Neuronal stem cell (in vitro differentiated cells): ENCODE measurements at regions not wholly inside any gene's neighbourhood (a gene's known extent, or its start where the extent isn't known, plus 50 kb on each side); places are given as distances from the start of the nearest gene placed in this dataset.

Source experiments
- DNase-seq: peaks from one replicate; pipeline ENCODE4 v3.0.0-alpha.2; 2013; ENCODE audit warnings: low spot score
- H2AFZ ChIP-seq: one replicate; pipeline ENCODE4 v1.6.1; 2013; ENCODE audit warnings: mild to moderate bottlenecking, low read length, inconsistent platforms
- H2AK5ac ChIP-seq: 2 replicates; pipeline ENCODE4 v1.6.1; 2013; ENCODE audit warnings: low read depth, mild to moderate bottlenecking, inconsistent platforms, low read length, moderate library complexity, mixed read lengths
- H2BK120ac ChIP-seq: 2 replicates; pipeline ENCODE4 v1.6.1; 2013; ENCODE audit warnings: low read depth, mild to moderate bottlenecking, inconsistent platforms, low read length, moderate library complexity, mixed read lengths
- H2BK12ac ChIP-seq: one replicate; pipeline ENCODE4 v1.6.1; 2013; ENCODE audit warnings: low read length, inconsistent platforms
- H2BK15ac ChIP-seq: 2 replicates; pipeline ENCODE4 v1.6.1; 2013; ENCODE audit warnings: mild to moderate bottlenecking, low read length, inconsistent platforms, mixed read lengths
- H2BK5ac ChIP-seq: one replicate; pipeline ENCODE4 v1.6.1; 2013; ENCODE audit warnings: inconsistent platforms, mild to moderate bottlenecking, low read length, moderate library complexity
- H3K14ac ChIP-seq: one replicate; pipeline ENCODE4 v1.6.1; 2013; ENCODE audit warnings: low read length, inconsistent platforms
- H3K18ac ChIP-seq: 2 replicates; pipeline ENCODE4 v1.6.1; 2013; ENCODE audit warnings: low read length, inconsistent platforms
- H3K23ac ChIP-seq: 2 replicates; pipeline ENCODE4 v1.6.1; 2013; ENCODE audit warnings: low read depth, mild to moderate bottlenecking, mixed read lengths, low read length, inconsistent platforms; ENCODE audit not compliant: poor library complexity
- H3K27ac ChIP-seq: replicated peaks from 3 replicates; pipeline ENCODE4 v1.5.1; 2013; ENCODE audit warnings: low read length, inconsistent platforms
- H3K27me3 ChIP-seq, 3 experiments: 2 replicates each; pipeline ENCODE4 v1.6.1; 2013; ENCODE audit warnings: low read length in 3 of 3, mild to moderate bottlenecking in 2 of 3, inconsistent platforms in 1 of 3, low read depth in 1 of 3, mixed read lengths in 1 of 3, moderate library complexity in 1 of 3; ENCODE audit not compliant: control insufficient read depth in 3 of 3, insufficient read depth in 3 of 3
- H3K36me3 ChIP-seq, 2 donors: replicated peaks in 1 of 2; 2 replicates each; pipeline ENCODE4 v1.6.1; 2013; ENCODE audit warnings: low read length in 2 of 2; ENCODE audit not compliant: control insufficient read depth in 2 of 2, insufficient read depth in 2 of 2
- H3K4ac ChIP-seq: 2 replicates; pipeline ENCODE4 v1.6.1; 2013; ENCODE audit warnings: inconsistent platforms, mild to moderate bottlenecking, low read length, moderate library complexity
- H3K4me1 ChIP-seq, 2 donors: 1 replicate in 1 of 2; 2 replicates in 1 of 2; pipeline ENCODE4 v1.6.1; 2013; ENCODE audit warnings: low read length in 2 of 2, low read depth in 1 of 2; ENCODE audit not compliant: control insufficient read depth in 2 of 2, insufficient read depth in 1 of 2
- H3K4me2 ChIP-seq: one replicate; pipeline ENCODE4 v1.6.1; 2013; ENCODE audit warnings: mild to moderate bottlenecking, low read length, inconsistent platforms; ENCODE audit not compliant: insufficient read depth, poor library complexity, severe bottlenecking
- H3K4me3 ChIP-seq, 2 donors: 2 replicates each; pipeline ENCODE4 v1.5.1; 2013; ENCODE audit warnings: low read length in 2 of 2, mild to moderate bottlenecking in 2 of 2, inconsistent platforms in 1 of 2, moderate library complexity in 1 of 2
- H3K79me1 ChIP-seq: one replicate; pipeline ENCODE4 v1.6.1; 2013; ENCODE audit warnings: low read depth, mild to moderate bottlenecking, inconsistent platforms, low read length, moderate library complexity
- H3K9ac ChIP-seq: one replicate; pipeline ENCODE4 v1.6.1; 2013; ENCODE audit warnings: mild to moderate bottlenecking, low read depth, low read length, inconsistent platforms; ENCODE audit not compliant: poor library complexity
- H3K9me3 ChIP-seq, 2 donors: replicated peaks in 1 of 2; 2 replicates each; pipeline versions ENCODE3 to v1.6.1; 2013; ENCODE audit warnings: low read length in 2 of 2, mild to moderate bottlenecking in 2 of 2, inconsistent platforms in 1 of 2, low read depth in 1 of 2, mixed read lengths in 1 of 2, moderate library complexity in 1 of 2; ENCODE audit not compliant: control insufficient read depth in 2 of 2, insufficient read depth in 1 of 2
- H4K8ac ChIP-seq: one replicate; pipeline ENCODE4 v1.6.1; 2013; ENCODE audit warnings: low read depth, mild to moderate bottlenecking, inconsistent platforms, low read length, moderate library complexity
- H4K91ac ChIP-seq: one replicate; pipeline ENCODE4 v1.6.1; 2013; ENCODE audit warnings: low read length, low read depth, mild to moderate bottlenecking, inconsistent platforms; ENCODE audit not compliant: poor library complexity
- WGBS, 2 donors: extraction: QIAGEN DNeasy Blood & Tissue Kit; methylation state at CpG; one replicate each; pipeline ENCODE4 v1.1.7; 2013; ENCODE audit warnings: missing lambda C conversion rate in 2 of 2, mixed read lengths in 1 of 2; ENCODE audit not compliant: insufficient read length in 2 of 2, insufficient replicate concordance in 1 of 2; ENCODE audit errors: extremely low coverage in 2 of 2; 5-methylcytosine and 5-hydroxymethylcytosine counted together

DNA sequence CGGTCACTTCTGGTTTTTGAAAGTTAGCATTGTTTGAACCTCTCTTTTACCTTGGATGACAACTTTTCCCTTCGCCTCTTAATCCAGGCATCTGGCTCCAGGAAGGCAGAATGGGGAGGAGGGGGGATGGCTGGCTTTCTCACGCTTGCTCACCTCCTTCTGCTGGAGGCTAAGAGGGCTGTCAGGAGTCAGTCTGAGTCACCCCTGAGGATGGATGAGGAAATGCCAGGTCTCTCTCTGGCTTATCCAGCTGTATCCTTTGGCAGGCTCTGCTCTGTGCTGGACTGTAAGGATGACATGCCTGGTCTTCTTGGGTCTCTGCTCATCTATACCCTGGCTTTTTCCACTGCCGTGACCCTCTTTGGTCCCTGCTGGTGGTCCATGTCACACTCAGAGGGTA, 142.9 kb upstream of the GYPC start:
- no peak overlapping the region for H4K8ac ChIP-seq
- no peaks in the 10 kb centered on the region for H3K36me3 ChIP-seq
- no peak overlapping the region for H3K4me3 ChIP-seq
- no peak overlapping the region for H2BK120ac ChIP-seq
- H2BK15ac ChIP-seq, result no peak overlapping the region
- no peaks in the 10 kb centered on the region for H3K27me3 ChIP-seq
- H3K4ac ChIP-seq, result no peak overlapping the region
- no peak overlapping the region for H2AK5ac ChIP-seq
- H2BK12ac ChIP-seq, result no peak overlapping the region
- H3K27ac ChIP-seq, result no peak overlapping the region
- H3K4me2 ChIP-seq, result no peak overlapping the region
- peaks cover 0 to 4% of the 10 kb centered on the region in 2 donors for H3K9me3 ChIP-seq
- no CpG with 5 or more reads among the region's 4 CpGs for WGBS, 2 donors
- no peak overlapping the region for H4K91ac ChIP-seq
- H3K23ac ChIP-seq, result no peak overlapping the region
- H3K4me1 ChIP-seq, result peaks cover 0 to 3% of the 10 kb centered on the region in 2 donors
- peak overlapping the region; percentile 13 for H3K9ac ChIP-seq
- no peaks in the 10 kb centered on the region for H3K79me1 ChIP-seq
- DNase-seq, result no peak
- no peak overlapping the region for H3K14ac ChIP-seq
- no peak overlapping the region for H3K18ac ChIP-seq
- H2AFZ ChIP-seq, result no peak overlapping the region
- no peak overlapping the region for H2BK5ac ChIP-seq

- H3K4me2 ChIP-seq, result no peak overlapping the region
- H3K4me1 ChIP-seq, result peaks cover 0 to 3% of the 10 kb centered on the region in 2 donors
- no peak for DNase-seq
- H3K79me1 ChIP-seq, result no peaks in the 10 kb centered on the region
- no peak overlapping the region for H3K18ac ChIP-seq
- no CpG with 5 or more reads among the region's 2 CpGs for WGBS, 2 donors
- H2BK120ac ChIP-seq, result no peak overlapping the region
- H4K8ac ChIP-seq, result no peak overlapping the region
- no peaks in the 10 kb centered on the region for H3K36me3 ChIP-seq
- H3K27me3 ChIP-seq, result no peaks in the 10 kb centered on the region
- H4K91ac ChIP-seq, result no peak overlapping the region
- no peak overlapping the region for H3K9ac ChIP-seq
- no peak overlapping the region for H3K4me3 ChIP-seq
- no peak overlapping the region for H2AK5ac ChIP-seq
- H3K9me3 ChIP-seq, result peaks cover 0 to 4% of the 10 kb centered on the region in 2 donors
- no peak overlapping the region for H2BK12ac ChIP-seq
- H2BK5ac ChIP-seq, result no peak overlapping the region
- no peak overlapping the region for H2BK15ac ChIP-seq
- no peak overlapping the region for H3K4ac ChIP-seq
- H3K27ac ChIP-seq, result no peak overlapping the region
- no peak overlapping the region for H2AFZ ChIP-seq
- H3K23ac ChIP-seq, result no peak overlapping the region
- no peak overlapping the region for H3K14ac ChIP-seq
These were observed 140.5 kb upstream of the GYPC start for GRCh38 chr2:126515471-126515870.

DNA sequence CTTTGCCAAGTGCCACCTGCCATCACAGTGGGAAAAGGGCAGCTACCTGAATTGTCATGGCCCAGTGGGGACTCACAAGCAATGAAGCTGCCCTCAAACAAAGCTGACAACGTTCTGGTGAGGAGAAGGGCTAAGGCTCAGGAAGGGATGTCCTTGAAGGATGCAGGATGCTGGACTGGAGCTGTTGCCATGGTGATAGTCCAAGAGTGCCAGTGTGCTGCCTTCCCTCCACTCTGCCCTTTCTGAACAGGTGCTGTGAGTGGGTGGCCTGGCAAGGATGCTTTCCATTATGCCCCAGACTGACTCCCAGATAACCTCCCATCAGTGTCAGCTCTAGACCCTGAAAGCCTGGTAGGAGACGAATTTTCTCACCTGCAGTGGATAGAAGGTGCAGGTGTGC, 137.8 kb upstream of the GYPC start:
- H4K91ac ChIP-seq, result no peak overlapping the region

GRCh38 chr2:126527836-126528490, 128.0 kb upstream of the GYPC start:
- Histone ChIP-seq H3K27me3 (no peaks in the 10 kb centered on the region), H3K79me1 (no peaks in the 10 kb centered on the region), H2BK5ac (no peak overlapping the region), H3K9me3 (no peaks in the 10 kb centered on the region), H3K18ac (no peak overlapping the region), H3K4ac (no peak overlapping the region), H2BK12ac (no peak overlapping the region), H2BK120ac (no peak overlapping the region), H3K27ac (no peak overlapping the region), H3K23ac (no peak overlapping the region), H4K91ac (no peak overlapping the region), H4K8ac (no peak overlapping the region), H3K4me1 (no peaks in the 10 kb centered on the region), H3K14ac (no peak overlapping the region), H3K9ac (no peak overlapping the region), H3K4me2 (no peak overlapping the region), H2AFZ (no peak overlapping the region), H3K36me3 (no peaks in the 10 kb centered on the region), H3K4me3 (no peak overlapping the region), H2AK5ac (no peak overlapping the region), H2BK15ac (no peak overlapping the region)
- no CpG with 5 or more reads among the region's 8 CpGs for WGBS, 2 donors
- DNase-seq, result no peak

More for the DNA sequence above, 137.8 kb upstream of the GYPC start:
- Histone ChIP-seq H3K14ac (no peak overlapping the region), H4K8ac (no peak overlapping the region), H2BK120ac (no peak overlapping the region), H2AFZ (no peak overlapping the region), H3K4me1 (peaks cover 0 to under 1% of the 10 kb centered on the region in 2 donors), H3K9ac (no peak overlapping the region), H3K4me2 (no peak overlapping the region), H3K36me3 (no peaks in the 10 kb centered on the region), H3K79me1 (no peaks in the 10 kb centered on the region), H3K4me3 (no peak overlapping the region), H2BK5ac (no peak overlapping the region), H3K9me3 (peaks cover 0 to 4% of the 10 kb centered on the region in 2 donors), H3K18ac (no peak overlapping the region), H2BK12ac (no peak overlapping the region), H3K4ac (no peak overlapping the region), H2BK15ac (no peak overlapping the region), H2AK5ac (no peak overlapping the region), H3K27me3 (no peaks in the 10 kb centered on the region), H3K27ac (no peak overlapping the region), H3K23ac (no peak overlapping the region)
- DNase-seq, result no peak
- no CpG with 5 or more reads among the region's 2 CpGs for WGBS, 2 donors
